PFSK-1 (cell line): ENCODE measurements at regions not wholly inside any gene's neighbourhood (a gene's known extent, or its start where the extent isn't known, plus 50 kb on each side); places are given as distances from the start of the nearest gene placed in this dataset.

Experiments
- POLR2AphosphoS5 ChIP-seq: IDR thresholded peaks from 2 replicates; pipeline ENCODE4 v1.6.1; 2012; ENCODE audit warnings: low read depth, mild to moderate bottlenecking, control low read depth, low read length, moderate library complexity
- REST ChIP-seq, 2 experiments: IDR thresholded peaks; 2 replicates each; pipeline versions ENCODE4 v1.6.1 to v1.8.0; 2011 to 2012; ENCODE audit warnings: low read depth in 2 of 2, low read length in 2 of 2, control low read depth in 1 of 2, inconsistent platforms in 1 of 2, mild to moderate bottlenecking in 1 of 2, moderate library complexity in 1 of 2; ENCODE audit not compliant: insufficient read depth in 1 of 2
- SIN3A ChIP-seq: IDR thresholded peaks from 2 replicates; pipeline ENCODE4 v1.6.1; 2012; ENCODE audit warnings: mild to moderate bottlenecking, low read length, moderate library complexity, borderline replicate concordance; ENCODE audit not compliant: insufficient read depth
- TAF1 ChIP-seq: IDR thresholded peaks from 2 replicates; pipeline ENCODE4 v1.6.1; 2012; ENCODE audit warnings: low read length, control low read depth, borderline replicate concordance; ENCODE audit not compliant: insufficient read depth

- TF ChIP-seq POLR2AphosphoS5 (no peak), REST (IDR thresholded peaks at IDR 0.05; ENCODE audit: insufficient read depth in 1 of 2, low read depth in 2 of 2, low read length in 2 of 2) (no peak), TAF1 (no peak), SIN3A (no peak)
Measured at GRCh38 chr22:42184852-42185251, 54.2 kb upstream of the CYP2D6 start.
